ENCODE measurements at regions not wholly inside any gene's neighbourhood (a gene's known extent, or its start where the extent isn't known, plus 50 kb on each side); places are given as distances from the start of the nearest gene placed in this dataset.

DNA sequence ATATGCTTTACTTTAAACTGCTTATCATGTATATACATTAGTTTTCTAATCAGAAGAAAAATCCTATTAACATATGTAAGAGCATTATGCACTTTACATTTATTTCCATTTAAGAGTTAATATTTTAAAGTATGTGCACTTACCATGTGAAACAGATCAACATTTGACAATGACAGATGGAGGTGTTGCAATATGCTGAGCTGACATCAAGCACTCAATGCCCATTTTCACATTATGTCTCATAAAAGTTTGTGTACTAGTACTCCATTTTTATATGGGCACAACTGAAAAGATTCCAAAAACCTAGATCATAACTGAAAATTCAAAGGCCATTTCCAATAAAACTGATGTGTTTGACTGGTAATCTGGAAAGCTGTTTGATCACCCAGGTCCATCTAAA, 420.9 kb upstream of the SOX9 start:
- DNase-seq, result no peak

GRCh38 chr17:71703701-71704100, 417.1 kb upstream of the SOX9 start:
- DNase-seq, result no peak

- no peak for DNase-seq
Measured at GRCh38 chr17:71709271-71709890, 411.4 kb upstream of the SOX9 start.

GRCh38 chr17:71709946-71710345, 410.9 kb upstream of the SOX9 start:
- DNase-seq, result no peak

DNA sequence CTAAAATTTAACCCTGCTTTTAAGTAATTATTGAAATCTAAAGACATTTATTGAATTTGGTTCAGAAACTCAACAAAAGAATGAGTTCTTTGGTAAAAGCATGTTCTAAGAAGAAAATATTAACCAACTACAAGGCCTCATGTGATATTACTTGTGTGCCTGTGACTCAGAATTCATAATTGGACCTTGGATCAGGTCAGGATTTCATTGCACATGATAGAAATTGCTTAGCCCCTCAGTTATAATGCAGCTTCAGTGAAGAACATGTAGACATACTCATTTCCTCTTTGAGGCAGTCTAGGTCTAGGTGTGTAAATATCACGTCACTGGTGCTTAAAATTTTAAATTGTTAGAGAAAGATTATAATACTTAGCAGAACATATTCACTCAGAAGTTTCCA, 410.0 kb upstream of the SOX9 start:
- DNase-seq, result no peak

DNA sequence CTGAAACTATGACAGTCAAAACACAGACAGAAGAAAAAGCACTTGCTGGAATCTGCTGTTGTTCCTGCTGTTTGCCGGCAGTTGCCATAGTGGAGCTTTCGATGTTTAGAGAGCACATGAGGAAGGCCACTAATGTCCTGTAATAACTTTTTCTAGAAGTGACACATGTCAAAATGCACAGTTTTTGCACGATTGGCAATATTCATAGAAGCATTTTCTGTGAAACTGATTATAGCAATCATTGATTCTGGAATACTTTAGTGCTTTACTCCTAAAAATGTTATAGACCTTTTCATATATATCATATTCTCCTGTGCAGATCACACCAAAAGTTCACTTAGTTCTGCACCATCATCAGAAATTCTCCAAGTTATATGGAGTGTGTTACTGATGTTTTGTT, 407.0 kb upstream of the SOX9 start:
- no peak for DNase-seq

GRCh38 chr17:71724339-71724738, 396.5 kb upstream of the SOX9 start:
- DNase-seq, result no peak

- DNase-seq, result no peak
Measured at GRCh38 chr17:71725811-71726210, 395.0 kb upstream of the SOX9 start.

GRCh38 chr17:71726341-71726740, 394.5 kb upstream of the SOX9 start:
- DNase-seq, result no peak

- DNase-seq, result no peak
Measured at GRCh38 chr17:71727292-71727691, 393.5 kb upstream of the SOX9 start.

GRCh38 chr17:71727723-71728122, 393.1 kb upstream of the SOX9 start:
- no peak for DNase-seq

DNA sequence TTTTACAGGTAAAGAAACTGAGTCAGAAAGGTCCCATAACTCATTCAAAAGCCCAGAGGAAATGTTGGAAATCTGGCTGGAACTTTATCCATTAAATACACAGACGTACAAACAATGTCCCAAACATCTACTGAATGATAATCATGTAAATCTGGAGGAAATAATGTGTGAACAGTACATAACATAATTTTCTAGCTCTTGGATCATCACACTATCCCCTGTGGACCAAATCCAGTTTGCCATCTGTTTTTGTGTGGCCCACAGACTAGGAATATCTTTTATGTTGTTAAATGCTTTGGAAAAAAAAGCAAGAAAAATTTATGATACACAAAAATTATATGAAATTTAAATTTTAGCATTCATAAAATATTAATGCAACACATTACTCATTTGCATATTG, 389.9 kb upstream of the SOX9 start:
- DNase-seq, result no peak

- DNase-seq, result no peak
Measured at GRCh38 chr17:71735893-71736292, 384.9 kb upstream of the SOX9 start.

GRCh38 chr17:71740866-71741265, 380.0 kb upstream of the SOX9 start:
- DNase-seq, result no peak

GRCh38 chr17:71741836-71742235, 379.0 kb upstream of the SOX9 start:
- DNase-seq, result no peak

- DNase-seq, result no peak
Measured at GRCh38 chr17:71748872-71749271, 371.9 kb upstream of the SOX9 start.

- DNase-seq, result no peak
Measured at GRCh38 chr17:71753070-71753469, 367.8 kb upstream of the SOX9 start.

DNA sequence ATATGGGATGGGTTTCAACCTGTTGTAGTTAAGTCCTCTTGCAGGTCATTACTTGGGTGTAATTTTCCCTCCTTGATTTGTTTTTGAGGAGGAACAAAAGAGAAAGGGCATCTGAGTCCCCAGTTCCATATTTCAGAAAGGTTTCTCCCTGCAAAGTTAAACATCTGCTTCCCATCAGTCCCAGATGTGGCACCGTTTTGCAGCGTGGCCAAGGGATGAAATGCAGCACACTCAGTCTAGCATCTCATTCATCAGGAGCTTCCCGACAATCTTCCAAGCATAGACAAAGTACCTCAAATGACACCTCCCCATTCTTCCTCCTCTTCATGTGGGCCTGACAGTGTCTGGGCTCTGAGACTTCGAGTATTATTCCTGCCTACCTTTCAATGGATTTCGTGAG, 363.7 kb upstream of the SOX9 start:
- DNase-seq, result no peak

DNA sequence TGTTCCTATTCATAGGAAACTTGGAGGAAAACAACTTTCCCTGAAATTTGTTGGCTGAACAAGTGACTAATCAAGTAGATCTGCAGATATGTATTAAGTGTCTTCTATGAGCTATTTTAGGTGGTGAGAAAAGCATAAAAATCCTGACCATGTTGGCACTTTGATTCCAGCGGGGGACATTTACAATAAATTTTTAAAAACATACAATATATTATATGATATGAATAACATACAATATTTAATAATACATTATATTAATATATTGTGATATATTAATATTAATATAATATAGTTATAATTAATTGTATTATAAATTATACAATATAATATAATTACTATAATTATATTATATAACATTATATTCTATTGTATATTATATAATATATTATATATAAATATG, 362.9 kb upstream of the SOX9 start:
- DNase-seq, result no peak

DNA sequence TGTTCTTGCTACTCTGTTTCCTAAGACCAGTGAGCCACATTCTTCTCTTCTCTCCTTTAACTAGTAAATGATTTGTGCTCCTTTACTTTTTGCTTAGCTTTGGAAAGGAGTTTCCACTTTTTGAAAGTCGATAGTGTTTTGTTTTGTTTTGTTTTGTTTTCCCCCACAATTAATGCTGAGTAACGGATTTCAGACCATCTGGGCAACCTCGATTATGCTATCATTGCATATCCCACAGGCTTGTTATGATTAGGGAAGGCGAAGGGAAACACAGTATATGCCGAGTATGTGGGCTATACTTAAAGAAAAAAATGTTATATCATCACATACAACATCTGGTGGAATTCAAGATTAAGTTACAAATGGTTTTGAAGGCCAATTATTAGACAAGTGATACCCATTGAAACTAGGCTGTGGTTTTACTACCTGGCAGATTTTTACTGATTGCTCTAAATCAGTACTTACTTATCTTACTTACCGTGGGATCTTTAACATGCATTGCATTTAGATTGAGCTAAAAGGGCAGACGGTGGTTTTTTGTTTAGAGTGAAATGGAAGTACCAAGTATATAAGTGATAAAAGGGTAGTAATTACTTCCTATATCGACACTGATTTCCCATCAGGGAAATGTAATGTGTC, 361.3 kb upstream of the SOX9 start:
- DNase-seq, result no peak

GRCh38 chr17:71760062-71760720, 360.6 kb upstream of the SOX9 start:
- no peak for DNase-seq

- no peak for DNase-seq
Measured at GRCh38 chr17:71762526-71762925, 358.3 kb upstream of the SOX9 start.

- DNase-seq, result no peak
Measured at GRCh38 chr17:71764505-71764904, 356.3 kb upstream of the SOX9 start.

GRCh38 chr17:71765437-71765836, 355.4 kb upstream of the SOX9 start:
- no peak for DNase-seq

DNA sequence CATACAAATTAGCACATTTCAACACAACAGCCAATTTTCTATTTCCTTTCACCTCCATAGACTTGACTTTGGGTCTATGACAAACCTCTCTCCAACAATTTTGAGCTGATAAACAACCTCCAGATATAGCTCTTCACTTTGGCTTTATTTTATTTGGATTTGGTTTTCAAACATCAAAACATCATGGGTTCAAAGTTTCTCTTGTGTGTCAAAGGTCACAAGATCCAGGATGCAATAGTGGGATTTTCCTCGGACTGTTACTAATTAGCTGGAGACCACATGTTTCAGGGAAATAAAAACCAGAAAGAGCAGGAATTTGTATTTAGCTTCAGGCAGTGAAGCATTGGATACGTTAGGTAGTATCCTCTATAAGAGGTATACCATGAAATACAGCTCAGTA, 351.0 kb upstream of the SOX9 start:
- no peak for DNase-seq
